ENCODE measurements at regions not wholly inside any gene's neighbourhood (a gene's known extent, or its start where the extent isn't known, plus 50 kb on each side); places are given as distances from the start of the nearest gene placed in this dataset.

DNA sequence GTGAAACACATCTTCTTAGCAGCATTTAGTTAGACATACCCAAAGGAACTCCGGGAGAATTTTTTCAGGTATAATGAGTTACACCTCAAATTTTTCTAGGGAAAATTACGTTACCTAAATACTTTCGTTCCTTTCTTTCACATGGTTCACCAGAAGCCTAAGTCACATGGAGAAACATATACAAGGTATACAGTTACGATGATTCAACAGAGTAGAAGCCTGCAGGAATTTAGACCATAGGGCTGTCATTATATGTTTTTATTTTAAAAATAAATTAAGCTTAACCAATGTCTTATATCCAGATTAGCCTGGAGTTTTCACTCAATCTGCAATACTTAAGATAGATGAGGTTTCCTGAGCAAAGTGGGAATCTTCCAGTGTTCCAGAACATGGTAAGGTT lies 549.5 kb upstream of the JARID2 start:
- TF ChIP-seq EZH2phosphoT487 (IDR thresholded peaks at IDR 0.05; ENCODE audit: insufficient read depth, low read depth) (no peak), EZH2 (IDR thresholded peaks at IDR 0.05; ENCODE audit: insufficient read depth, poor library complexity, severe bottlenecking) (no peak)

Data from GM23248 (cell line).